OCI-LY7 (cell line): ENCODE measurements at regions not wholly inside any gene's neighbourhood (a gene's known extent, or its start where the extent isn't known, plus 50 kb on each side); places are given as distances from the start of the nearest gene placed in this dataset.

Experiments used
- BruUV-seq: library from RNA; stranded (reverse); fragments of 400-500 nt; replicated peaks from 2 replicates; lab custom pipeline; 2021; lab: Mats Ljungman, UMichigan
- CTCF ChIA-PET: fragments of 300-600 bp; sonication (Branson Sonifier 250); formaldehyde crosslinking; loops from one replicate; lab custom pipeline; 2022; ENCODE audit warnings: antibody characterized with exemption; ENCODE audit not compliant: unreplicated experiment; lab: Charles Lee
- POLR2A ChIA-PET: fragments of 300-600 bp; sonication (Branson Sonifier 250); formaldehyde crosslinking; loops from one replicate; lab custom pipeline; 2022; ENCODE audit warnings: antibody characterized with exemption; lab: Charles Lee
- DNase-seq: peaks from one replicate; pipeline ENCODE4 v3.0.0-alpha.2; 2015; ENCODE audit warnings: low spot score
- H2AFZ ChIP-seq: fragments of 200-600 bp; sonication (generic), shearing (Covaris generic); 2 replicates; pipeline ENCODE4 v1.6.1; 2014; ENCODE audit warnings: mild to moderate bottlenecking, antibody characterized with exemption, low read length, moderate library complexity
- H3K27ac ChIP-seq: fragments of 200-600 bp; sonication (generic); 2 replicates; pipeline ENCODE4 v1.5.1; 2014; ENCODE audit warnings: mixed run types, low read depth, mild to moderate bottlenecking, moderate library complexity, low read length, inconsistent platforms; ENCODE audit not compliant: poor library complexity, severe bottlenecking
- H3K36me3 ChIP-seq: fragments of 200-600 bp; sonication (generic); 2 replicates; pipeline ENCODE4 v1.6.1; 2014; ENCODE audit warnings: mild to moderate bottlenecking, antibody characterized with exemption, low read length, moderate library complexity, mixed read lengths; ENCODE audit not compliant: insufficient read depth
- H3K4me1 ChIP-seq: fragments of 200-600 bp; sonication (generic); 2 replicates; pipeline ENCODE4 v1.5.1; 2014; ENCODE audit warnings: mild to moderate bottlenecking, low read length; ENCODE audit not compliant: insufficient read depth, poor library complexity, severe bottlenecking
- H3K4me2 ChIP-seq: fragments of 200-600 bp; sonication (generic); 2 replicates; pipeline ENCODE4 v1.6.1; 2014; ENCODE audit warnings: mild to moderate bottlenecking, low read length
- H3K4me3 ChIP-seq: fragments of 200-600 bp; sonication (generic); 2 replicates; pipeline ENCODE4 v1.5.1; 2014; ENCODE audit warnings: mild to moderate bottlenecking, low read depth, low read length; ENCODE audit not compliant: poor library complexity, severe bottlenecking
- H3K79me2 ChIP-seq: fragments of 200-600 bp; sonication (generic); 2 replicates; pipeline ENCODE4 v1.6.1; 2016; ENCODE audit warnings: low read depth, mild to moderate bottlenecking, low read length, moderate library complexity, mixed read lengths; ENCODE audit not compliant: insufficient read depth
- H3K9me2 ChIP-seq: fragments of 200-600 bp; sonication (generic); 2 replicates; pipeline ENCODE4 v1.6.1; 2016; ENCODE audit warnings: mild to moderate bottlenecking, low read length, mixed read lengths; ENCODE audit not compliant: insufficient read depth
- H3K9me3 ChIP-seq: fragments of 200-600 bp; sonication (generic); 2 replicates; pipeline ENCODE4 v1.6.1; 2014; ENCODE audit warnings: mild to moderate bottlenecking, mixed run types, low read length, mixed read lengths
- H4K20me1 ChIP-seq: fragments of 200-600 bp; sonication (generic); 2 replicates; pipeline ENCODE4 v1.6.1; 2014; ENCODE audit warnings: mild to moderate bottlenecking, antibody characterized with exemption, low read length, moderate library complexity, mixed read lengths; ENCODE audit not compliant: insufficient read depth
- EZH2phosphoT487 ChIP-seq: fragments of 200-600 bp; sonication (generic); IDR thresholded peaks from 2 replicates; pipeline ENCODE4 v1.6.1; 2018; ENCODE audit warnings: low read depth, borderline replicate concordance, mild to moderate bottlenecking, mixed run types, antibody characterized with exemption, low read length, moderate library complexity, mixed read lengths
- intact Hi-C: fragments of 100-400 bp; cut with micrococcal nuclease; formaldehyde crosslinking; loops from one replicate; pipeline ENCODE4 v1.10.0; 2022; ENCODE audit not compliant: unreplicated experiment
- TF ChIP-seq, protein P1 (sequence below): fragments of 200-600 bp; sonication (generic); conservative IDR thresholded peaks from 2 replicates; pipeline ENCODE4 v1.5.1; 2014; ENCODE audit warnings: mild to moderate bottlenecking, antibody characterized with exemption, low read length, moderate library complexity, mixed read lengths

DNA sequence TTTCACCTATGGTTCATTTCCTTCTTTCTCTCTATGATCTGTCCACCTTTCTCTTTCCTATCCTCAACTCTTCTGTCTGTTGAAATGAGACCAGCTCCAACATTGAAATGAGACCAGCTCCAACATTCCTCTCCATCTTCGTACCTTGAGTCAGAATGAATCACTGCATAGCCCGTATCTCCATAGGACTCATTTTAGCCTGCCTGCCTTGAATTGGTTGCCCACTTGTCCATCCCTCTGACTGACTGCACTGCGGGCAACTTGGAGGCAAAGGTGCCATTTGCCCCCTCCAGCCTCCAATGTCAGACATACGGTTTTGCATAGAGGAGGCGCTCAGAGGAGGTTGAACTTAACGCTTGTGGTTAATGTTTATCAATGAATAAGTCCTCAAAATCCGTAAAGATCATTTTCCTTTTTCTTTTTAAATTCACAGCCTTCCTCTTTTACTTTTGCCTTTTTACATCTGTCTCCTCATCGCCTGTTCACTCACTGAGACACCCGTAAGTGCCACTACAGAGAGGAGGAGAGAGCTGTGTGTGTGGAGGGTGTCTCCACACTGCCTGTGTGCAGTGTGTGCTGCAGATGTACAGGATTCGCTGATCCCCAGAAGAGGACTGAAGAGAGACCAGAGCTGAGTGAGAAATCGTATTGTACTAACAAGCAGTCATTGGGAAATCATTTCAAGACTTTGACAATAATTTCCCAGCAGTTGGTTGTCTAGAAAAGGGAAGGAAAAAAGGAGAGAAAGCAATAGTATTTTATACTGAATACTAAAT, 579.6 kb upstream of the MAP3K7 start:
- ChIA-PET CTCF (no interaction called here), POLR2A (no interaction called here)
- no peaks in the 10 kb centered on the region for H3K9me2 ChIP-seq
- no peaks in the 10 kb centered on the region for H4K20me1 ChIP-seq
- H3K4me1 ChIP-seq: no peaks in the 10 kb centered on the region
- H3K4me2 ChIP-seq: no peak overlapping the region
- no peak for DNase-seq
- no peak for TF ChIP-seq EZH2phosphoT487
- TF ChIP-seq, protein P1, sequence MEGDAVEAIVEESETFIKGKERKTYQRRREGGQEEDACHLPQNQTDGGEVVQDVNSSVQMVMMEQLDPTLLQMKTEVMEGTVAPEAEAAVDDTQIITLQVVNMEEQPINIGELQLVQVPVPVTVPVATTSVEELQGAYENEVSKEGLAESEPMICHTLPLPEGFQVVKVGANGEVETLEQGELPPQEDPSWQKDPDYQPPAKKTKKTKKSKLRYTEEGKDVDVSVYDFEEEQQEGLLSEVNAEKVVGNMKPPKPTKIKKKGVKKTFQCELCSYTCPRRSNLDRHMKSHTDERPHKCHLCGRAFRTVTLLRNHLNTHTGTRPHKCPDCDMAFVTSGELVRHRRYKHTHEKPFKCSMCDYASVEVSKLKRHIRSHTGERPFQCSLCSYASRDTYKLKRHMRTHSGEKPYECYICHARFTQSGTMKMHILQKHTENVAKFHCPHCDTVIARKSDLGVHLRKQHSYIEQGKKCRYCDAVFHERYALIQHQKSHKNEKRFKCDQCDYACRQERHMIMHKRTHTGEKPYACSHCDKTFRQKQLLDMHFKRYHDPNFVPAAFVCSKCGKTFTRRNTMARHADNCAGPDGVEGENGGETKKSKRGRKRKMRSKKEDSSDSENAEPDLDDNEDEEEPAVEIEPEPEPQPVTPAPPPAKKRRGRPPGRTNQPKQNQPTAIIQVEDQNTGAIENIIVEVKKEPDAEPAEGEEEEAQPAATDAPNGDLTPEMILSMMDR: no peak
- H3K27ac ChIP-seq: no peak overlapping the region
- H3K9me3 ChIP-seq: no peaks in the 10 kb centered on the region
- H3K79me2 ChIP-seq: no peaks in the 10 kb centered on the region
- BruUV-seq: no TSS peak
- intact Hi-C loops: no loop called here
- no peak overlapping the region for H2AFZ ChIP-seq
- H3K4me3 ChIP-seq: no peak overlapping the region
- no peaks in the 10 kb centered on the region for H3K36me3 ChIP-seq

DNA sequence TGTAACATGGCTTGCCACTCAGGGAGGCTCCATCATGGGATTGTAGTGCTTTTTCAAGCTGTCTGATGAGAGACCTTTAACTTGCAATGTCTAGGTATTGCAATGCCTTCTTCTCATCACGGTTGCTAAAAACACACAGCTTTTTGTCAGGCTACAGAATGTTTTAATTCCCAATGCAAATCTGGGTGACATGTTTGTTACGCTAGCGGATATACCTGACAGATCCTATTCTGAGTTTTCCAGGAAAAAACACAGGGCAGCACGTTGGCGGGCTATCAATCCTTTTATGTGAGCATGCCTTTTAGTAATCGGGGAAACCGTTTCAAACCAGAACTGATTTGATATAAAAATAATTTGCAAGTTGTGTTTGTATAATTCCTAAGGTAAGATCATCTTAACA, 577.2 kb upstream of the MAP3K7 start:
- DNase-seq: no peak
- TF ChIP-seq, protein P1: no peak
- TF ChIP-seq EZH2phosphoT487: no peak

DNA sequence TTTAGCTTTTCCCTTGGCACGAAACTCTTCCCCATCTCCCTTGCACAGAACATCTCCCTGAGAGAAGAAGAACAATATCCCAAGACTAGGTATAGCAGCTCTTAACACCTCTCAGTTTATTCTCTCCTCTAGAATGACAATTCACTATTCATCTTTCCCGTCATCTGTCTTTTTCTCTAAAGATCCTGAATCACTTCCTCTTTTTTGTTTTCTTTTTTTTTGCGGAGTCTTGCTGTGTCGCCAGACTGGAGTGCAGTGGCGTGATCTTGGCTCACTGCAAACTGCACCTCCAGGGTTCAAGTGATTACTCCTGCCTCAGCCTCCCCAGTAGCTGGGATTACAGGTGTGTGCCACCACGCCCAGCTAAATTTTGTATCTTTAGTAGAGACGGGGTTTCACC, 574.4 kb upstream of the MAP3K7 start:
- intact Hi-C loops: no loop called here
- H4K20me1 ChIP-seq: no peaks in the 10 kb centered on the region
- no peaks in the 10 kb centered on the region for H3K79me2 ChIP-seq
- no peaks in the 10 kb centered on the region for H3K9me3 ChIP-seq
- TF ChIP-seq EZH2phosphoT487: no peak
- TF ChIP-seq, protein P1: no peak
- CTCF ChIA-PET: no interaction called here
- no peak overlapping the region for H3K4me3 ChIP-seq
- no TSS peak for BruUV-seq
- no peaks in the 10 kb centered on the region for H3K4me1 ChIP-seq
- H3K9me2 ChIP-seq: no peaks in the 10 kb centered on the region
- H2AFZ ChIP-seq: no peak overlapping the region
- no peak overlapping the region for H3K4me2 ChIP-seq
- no peaks in the 10 kb centered on the region for H3K36me3 ChIP-seq
- no peak for DNase-seq
- H3K27ac ChIP-seq: no peak overlapping the region
- POLR2A ChIA-PET: interaction anchor here (0.8 kb wide), 1 partner anchor 14 kb away, joined by 4 read pairs; no protein-coding TSS in a partner anchor

More for the DNA sequence above, 577.2 kb upstream of the MAP3K7 start:
- ChIA-PET CTCF (no interaction called here), POLR2A (no interaction called here)
- H3K27ac ChIP-seq: no peak overlapping the region
- no peak overlapping the region for H3K4me3 ChIP-seq
- H3K9me2 ChIP-seq: no peaks in the 10 kb centered on the region
- H3K4me2 ChIP-seq: no peak overlapping the region
- H3K9me3 ChIP-seq: no peaks in the 10 kb centered on the region
- H4K20me1 ChIP-seq: no peaks in the 10 kb centered on the region
- no peak overlapping the region for H2AFZ ChIP-seq
- BruUV-seq: no TSS peak
- H3K79me2 ChIP-seq: no peaks in the 10 kb centered on the region
- intact Hi-C loops: no loop called here
- H3K36me3 ChIP-seq: no peaks in the 10 kb centered on the region
- no peaks in the 10 kb centered on the region for H3K4me1 ChIP-seq
